HG02571 (cell line): ENCODE measurements at regions not wholly inside any gene's neighbourhood (a gene's known extent, or its start where the extent isn't known, plus 50 kb on each side); places are given as distances from the start of the nearest gene placed in this dataset.

Experiments used
- ATAC-seq: cut with Tn5 transposase; IDR thresholded peaks from one replicate; pipeline ENCODE4 v1.9.1; 2021; ENCODE audit warnings: mild to moderate bottlenecking, moderate library complexity; ENCODE audit not compliant: unreplicated experiment

GRCh38 chr2:74036010-74036409 lies 51.3 kb downstream of the TET3 start:
- no peak for ATAC-seq

GRCh38 chr2:74036450-74037195 lies 51.9 kb downstream of the TET3 start:
- no peak for ATAC-seq

GRCh38 chr2:74037379-74037860 lies 52.7 kb downstream of the TET3 start:
- ATAC-seq, result no peak

- no peak for ATAC-seq
These were observed 54.9 kb downstream of the TET3 start for GRCh38 chr2:74039611-74040010.

- ATAC-seq, result no peak
These were observed 56.5 kb downstream of the TET3 start for GRCh38 chr2:74041182-74041581.

GRCh38 chr2:74041726-74042125 lies 57.0 kb downstream of the TET3 start:
- no peak for ATAC-seq

- ATAC-seq, result no peak
These were observed 57.9 kb downstream of the TET3 start for GRCh38 chr2:74042606-74043005.

- ATAC-seq, result no peak
These were observed 58.9 kb downstream of the TET3 start for GRCh38 chr2:74043345-74044329.

- no peak for ATAC-seq
These were observed 60.3 kb downstream of the TET3 start for GRCh38 chr2:74044999-74045398.

GRCh38 chr2:74045454-74045853 lies 60.7 kb downstream of the TET3 start:
- ATAC-seq, result no peak

GRCh38 chr2:74046441-74046840 lies 61.7 kb downstream of the TET3 start:
- no peak for ATAC-seq

GRCh38 chr2:74047152-74047551 lies 62.4 kb downstream of the TET3 start:
- no peak for ATAC-seq

- no peak for ATAC-seq
These were observed 63.4 kb downstream of the TET3 start for GRCh38 chr2:74048147-74048546.

GRCh38 chr2:74048843-74049519 lies 64.3 kb downstream of the TET3 start:
- ATAC-seq, result no peak

- no peak for ATAC-seq
These were observed 65.4 kb downstream of the TET3 start for GRCh38 chr2:74050151-74050550.

- ATAC-seq, result no peak
These were observed 66.8 kb downstream of the TET3 start for GRCh38 chr2:74051504-74051903.

- ATAC-seq, result no peak
These were observed 68.3 kb downstream of the TET3 start for GRCh38 chr2:74052732-74053710.

- no peak for ATAC-seq
These were observed 69.4 kb downstream of the TET3 start for GRCh38 chr2:74053959-74054715.

GRCh38 chr2:74059137-74059775 lies 74.5 kb downstream of the TET3 start:
- ATAC-seq, result no peak
